Erythroblast (primary cell): ENCODE measurements at regions not wholly inside any gene's neighbourhood (a gene's known extent, or its start where the extent isn't known, plus 50 kb on each side); places are given as distances from the start of the nearest gene placed in this dataset.

ENCODE experiments used
- GATA1 ChIP-seq: IDR thresholded peaks from 2 replicates; pipeline ENCODE4 v1.6.1; 2011; ENCODE audit warnings: low read depth, mild to moderate bottlenecking, control low read depth, low read length, moderate library complexity
- POLR2A ChIP-seq: IDR thresholded peaks from 2 replicates; pipeline ENCODE4 v1.6.1; 2011; ENCODE audit warnings: mild to moderate bottlenecking, low read length

DNA sequence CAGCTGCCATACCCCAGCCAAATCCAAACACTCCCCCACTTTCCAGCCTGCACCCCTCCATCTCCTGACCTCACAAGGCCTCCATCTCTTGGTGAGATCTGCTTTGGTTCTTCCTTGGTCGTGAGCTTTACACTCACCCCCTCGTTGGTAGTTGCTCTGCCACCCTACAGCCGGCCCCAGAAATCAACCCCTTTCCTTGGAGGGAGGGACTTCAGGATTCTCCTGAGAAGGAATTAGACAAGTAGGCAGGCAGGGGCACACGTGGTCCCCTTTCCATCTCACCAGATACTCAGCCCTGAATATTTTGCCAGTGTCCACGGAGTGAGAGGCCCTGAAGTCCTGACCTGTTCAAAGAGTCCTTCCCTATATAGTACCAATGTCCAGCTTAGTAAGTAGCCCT is 120.0 kb upstream of the PWP1 start:
- no peak for TF ChIP-seq POLR2A
- TF ChIP-seq GATA1: no peak
